Mucosa of descending colon (tissue), 3 donors: ENCODE measurements at regions not wholly inside any gene's neighbourhood (a gene's known extent, or its start where the extent isn't known, plus 50 kb on each side); places are given as distances from the start of the nearest gene placed in this dataset.
A peak's percentile ranks its signal among the peaks of the same experiment; 100 is the strongest.

Experiments
- ATAC-seq: fragments of 200-7000 bp; cut with Tn5 transposase; one replicate; pipeline ENCODE4 v1.9.1; 2020; ENCODE audit warnings: mild to moderate bottlenecking, moderate library complexity
- DNase-seq, 3 donors: peaks; one replicate each; pipeline ENCODE4 v3.0.0-alpha.2; 2020
- H3K36me3 ChIP-seq: fragments of 200-600 bp; one replicate; pipeline ENCODE4 v1.8.0; 2021; ENCODE audit warnings: low read depth, mild to moderate bottlenecking
- H3K4me1 ChIP-seq: fragments of 200-600 bp; one replicate; pipeline ENCODE4 v1.8.0; 2021; ENCODE audit warnings: low read depth, mild to moderate bottlenecking
- H3K4me3 ChIP-seq: fragments of 200-600 bp; one replicate; pipeline ENCODE4 v1.8.0; 2021; ENCODE audit warnings: mild to moderate bottlenecking
- H3K9me3 ChIP-seq: fragments of 200-600 bp; one replicate; pipeline ENCODE4 v1.8.0; 2021; ENCODE audit warnings: mild to moderate bottlenecking
- intact Hi-C, 2 donors: fragments of 100-400 bp; cut with DNase I in 1 of 2; cut with micrococcal nuclease in 1 of 2; formaldehyde crosslinking; loops; one replicate each; pipeline versions ENCODE4 v1.11.0 to v1.11.1; 2022; cut with DNase I, micrococcal nuclease
- TF ChIP-seq, protein P1 (sequence below): fragments of 200-600 bp; IDR thresholded peaks from one replicate; pipeline ENCODE4 v1.8.0; 2022; ENCODE audit warnings: antibody characterized with exemption, mild to moderate bottlenecking
- donor health status: DM: no; HTN: no; CAD: no; lungs with moderate emphysema.
- donor health status: DM: no; HTN: no; CAD: no.
- donor health status: DM: no; HTN: yes; CAD: no.

DNA sequence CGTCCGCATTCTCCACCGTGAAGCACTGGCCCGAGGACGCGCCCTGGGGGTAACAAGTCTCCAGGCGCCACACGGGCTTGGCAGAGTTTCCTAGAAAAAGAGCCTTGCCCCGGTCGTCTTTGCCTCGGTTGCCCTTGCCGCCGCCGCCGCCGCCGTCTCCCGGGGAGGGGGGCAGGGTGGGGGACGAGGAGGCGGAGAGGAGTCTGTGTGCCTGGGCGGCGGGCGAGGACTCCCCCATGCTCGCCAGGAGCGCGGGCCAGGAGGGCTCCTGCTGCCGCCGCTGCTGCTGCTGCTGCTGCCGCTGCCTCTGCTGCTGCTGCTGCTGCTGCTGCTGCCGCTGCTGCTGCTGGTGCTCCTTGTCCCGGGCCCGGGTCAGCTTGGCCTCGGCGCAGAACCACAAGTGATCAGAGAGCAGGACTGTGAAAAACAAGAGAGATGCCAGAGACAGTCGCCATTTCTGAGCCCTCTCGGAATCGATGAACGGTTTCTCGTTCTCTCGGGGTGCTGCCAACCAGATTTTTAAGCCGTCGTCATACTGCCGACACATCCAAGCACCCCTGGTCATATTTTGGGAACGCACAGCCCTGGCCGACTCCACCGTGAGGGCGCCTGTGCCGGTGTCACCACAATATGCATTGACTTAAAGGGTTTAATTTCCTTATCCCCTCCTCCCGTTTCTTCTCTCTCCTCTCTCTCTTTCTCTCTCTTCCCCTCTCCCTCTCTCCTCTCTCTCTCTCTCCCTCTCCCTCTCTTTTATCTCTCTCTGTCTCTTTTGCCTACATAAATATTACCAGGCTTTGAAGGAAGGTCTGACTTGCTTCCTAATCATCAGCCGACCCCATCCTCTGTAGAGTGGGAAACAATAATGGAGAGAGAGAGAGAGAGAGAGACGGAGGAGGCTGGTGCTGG lies 349.1 kb downstream of the LIG4 start:
- Histone ChIP-seq H3K4me1 (no peaks in the 10 kb centered on the region), H3K9me3 (no peaks in the 10 kb centered on the region), H3K4me3 (no peak overlapping the region), H3K36me3 (no peaks in the 10 kb centered on the region)
- TF ChIP-seq, protein P1, sequence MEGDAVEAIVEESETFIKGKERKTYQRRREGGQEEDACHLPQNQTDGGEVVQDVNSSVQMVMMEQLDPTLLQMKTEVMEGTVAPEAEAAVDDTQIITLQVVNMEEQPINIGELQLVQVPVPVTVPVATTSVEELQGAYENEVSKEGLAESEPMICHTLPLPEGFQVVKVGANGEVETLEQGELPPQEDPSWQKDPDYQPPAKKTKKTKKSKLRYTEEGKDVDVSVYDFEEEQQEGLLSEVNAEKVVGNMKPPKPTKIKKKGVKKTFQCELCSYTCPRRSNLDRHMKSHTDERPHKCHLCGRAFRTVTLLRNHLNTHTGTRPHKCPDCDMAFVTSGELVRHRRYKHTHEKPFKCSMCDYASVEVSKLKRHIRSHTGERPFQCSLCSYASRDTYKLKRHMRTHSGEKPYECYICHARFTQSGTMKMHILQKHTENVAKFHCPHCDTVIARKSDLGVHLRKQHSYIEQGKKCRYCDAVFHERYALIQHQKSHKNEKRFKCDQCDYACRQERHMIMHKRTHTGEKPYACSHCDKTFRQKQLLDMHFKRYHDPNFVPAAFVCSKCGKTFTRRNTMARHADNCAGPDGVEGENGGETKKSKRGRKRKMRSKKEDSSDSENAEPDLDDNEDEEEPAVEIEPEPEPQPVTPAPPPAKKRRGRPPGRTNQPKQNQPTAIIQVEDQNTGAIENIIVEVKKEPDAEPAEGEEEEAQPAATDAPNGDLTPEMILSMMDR = no peak
- ATAC-seq (no peak), DNase-seq (peak in 1 of 3 donors; percentile 37)
- intact Hi-C loops = no loop called here

- intact Hi-C loops = no loop called here
- TF ChIP-seq, protein P1 = no peak
- H3K4me3 ChIP-seq = no peak overlapping the region
- DNase-seq (no peak), ATAC-seq (no peak)
- H3K4me1 ChIP-seq = no peaks in the 10 kb centered on the region
- no peaks in the 10 kb centered on the region for H3K9me3 ChIP-seq
- no peaks in the 10 kb centered on the region for H3K36me3 ChIP-seq
These were observed 349.7 kb downstream of the LIG4 start for GRCh38 chr13:107865643-107866031.

DNA sequence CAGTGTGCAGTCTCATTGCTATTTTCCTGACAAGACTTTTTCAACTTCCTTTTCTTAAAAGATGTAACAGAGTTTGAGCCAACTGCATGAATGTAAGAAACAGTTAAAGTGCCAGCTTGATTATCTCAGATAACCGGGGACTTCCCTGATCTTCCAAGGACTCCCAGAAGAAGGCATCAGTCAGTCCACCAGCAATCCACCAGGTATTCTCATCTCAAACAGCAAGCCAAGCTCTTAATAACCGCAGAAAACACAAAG lies 350.1 kb downstream of the LIG4 start:
- ATAC-seq (no peak), DNase-seq (no peak)
- intact Hi-C loops = no loop called here
- Histone ChIP-seq H3K36me3 (no peaks in the 10 kb centered on the region), H3K9me3 (no peaks in the 10 kb centered on the region), H3K4me1 (no peaks in the 10 kb centered on the region), H3K4me3 (no peak overlapping the region)
- TF ChIP-seq, protein P1 = no peak

GRCh38 chr13:107864543-107865317 lies 350.6 kb downstream of the LIG4 start:
- intact Hi-C loops = no loop called here
- Histone ChIP-seq H3K9me3 (no peaks in the 10 kb centered on the region), H3K4me1 (no peaks in the 10 kb centered on the region), H3K4me3 (no peak overlapping the region), H3K36me3 (no peaks in the 10 kb centered on the region)
- TF ChIP-seq, protein P1 = no peak
- ATAC-seq (no peak), DNase-seq (peak in 1 of 3 donors; percentile 39)

- DNase-seq = no peak
- intact Hi-C loops = no loop called here
- no peak overlapping the region for H3K4me3 ChIP-seq
- no peaks in the 10 kb centered on the region for H3K4me1 ChIP-seq
- TF ChIP-seq, protein P1 = no peak
- ATAC-seq = no peak
- H3K9me3 ChIP-seq = no peaks in the 10 kb centered on the region
- no peaks in the 10 kb centered on the region for H3K36me3 ChIP-seq
These were observed 355.1 kb downstream of the LIG4 start for GRCh38 chr13:107860284-107860683.
